Activated CD8-positive, alpha-beta memory T cell treated with anti-CD3 and anti-CD28 coated beads, Interleukin-2, amount 50 U/mL, for 24 hours (primary cell): ENCODE measurements at regions not wholly inside any gene's neighbourhood (a gene's known extent, or its start where the extent isn't known, plus 50 kb on each side); places are given as distances from the start of the nearest gene placed in this dataset.
"Not testable (repeated sequence)": the region's sequence is repeated elsewhere in the genome, so short reads cannot be mapped to it uniquely, and the experiment has no call there.

Experiments used
- DNase-seq: peaks from one replicate; pipeline ENCODE4 v3.0.0-alpha.2; 2020; ENCODE audit errors: extremely low read depth

DNA sequence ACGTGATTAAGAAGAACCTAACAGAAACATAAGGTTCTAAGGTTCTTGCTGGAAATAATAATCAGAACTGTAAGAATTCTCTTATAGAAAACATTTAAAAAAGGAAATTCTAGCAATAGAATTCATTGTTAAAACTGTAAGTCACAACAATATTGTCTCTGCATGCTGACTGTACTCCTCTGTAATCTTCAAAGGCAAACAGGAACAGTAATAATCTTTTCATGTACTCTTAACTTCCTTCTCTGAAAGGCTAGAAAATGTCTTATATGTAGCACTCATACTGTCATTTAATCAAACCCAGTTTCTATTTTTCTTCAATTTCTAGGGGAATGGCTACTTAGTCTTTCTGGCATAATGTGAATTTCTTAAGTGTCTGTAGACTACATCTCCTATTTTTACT lies 103.5 kb upstream of the AGAP9 start:
- not testable (repeated sequence) for DNase-seq

DNA sequence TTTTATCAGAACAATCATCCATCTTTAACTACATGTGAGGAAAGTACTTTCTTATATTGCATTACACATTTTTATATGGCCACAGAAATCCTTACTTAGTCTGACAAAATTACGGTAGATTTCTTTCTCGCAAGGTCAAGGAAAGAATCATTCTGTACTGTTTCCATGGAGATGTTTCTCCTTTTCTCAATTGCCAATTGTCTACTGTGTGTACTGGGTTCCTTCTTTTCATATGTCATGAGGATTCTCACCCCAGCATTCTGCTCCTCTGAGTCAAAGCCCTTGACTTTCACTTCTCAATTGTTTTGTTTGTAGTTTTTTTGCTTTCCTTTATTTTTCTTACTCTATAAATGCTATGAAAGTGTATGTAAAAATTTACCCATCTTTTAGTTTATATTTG lies 99.3 kb upstream of the AGAP9 start:
- not testable (repeated sequence) for DNase-seq

- not testable (repeated sequence) for DNase-seq
Measured at GRCh38 chr10:47619300-47620012, 96.0 kb upstream of the AGAP9 start.

- DNase-seq = not testable (repeated sequence)
Measured at GRCh38 chr10:47609311-47609710, 85.9 kb upstream of the AGAP9 start.

GRCh38 chr10:47605791-47606773 lies 82.6 kb upstream of the AGAP9 start:
- not testable (repeated sequence) for DNase-seq

DNA sequence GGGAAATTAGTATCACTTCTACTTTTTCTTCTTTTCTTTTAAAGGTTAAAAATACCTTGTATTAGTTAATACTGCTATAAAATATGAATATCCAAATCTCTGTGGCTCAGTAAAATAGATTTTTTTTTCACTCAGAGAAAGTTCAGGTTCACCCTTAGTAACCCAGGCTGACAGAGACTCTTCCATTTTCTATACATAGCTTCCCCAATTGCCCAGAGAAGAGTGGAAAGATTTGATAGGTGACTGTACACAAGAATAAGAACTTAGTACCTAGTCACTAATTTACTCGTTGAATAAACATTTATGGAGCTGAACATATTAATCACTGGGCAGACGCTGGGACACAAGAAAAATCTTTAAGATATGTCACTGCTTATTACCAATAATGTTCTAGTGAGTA lies 77.2 kb upstream of the AGAP9 start:
- not testable (repeated sequence) for DNase-seq

GRCh38 chr10:47600127-47600526 lies 76.7 kb upstream of the AGAP9 start:
- DNase-seq = not testable (repeated sequence)

- not testable (repeated sequence) for DNase-seq
Measured at GRCh38 chr10:47599657-47600056, 76.2 kb upstream of the AGAP9 start.

DNA sequence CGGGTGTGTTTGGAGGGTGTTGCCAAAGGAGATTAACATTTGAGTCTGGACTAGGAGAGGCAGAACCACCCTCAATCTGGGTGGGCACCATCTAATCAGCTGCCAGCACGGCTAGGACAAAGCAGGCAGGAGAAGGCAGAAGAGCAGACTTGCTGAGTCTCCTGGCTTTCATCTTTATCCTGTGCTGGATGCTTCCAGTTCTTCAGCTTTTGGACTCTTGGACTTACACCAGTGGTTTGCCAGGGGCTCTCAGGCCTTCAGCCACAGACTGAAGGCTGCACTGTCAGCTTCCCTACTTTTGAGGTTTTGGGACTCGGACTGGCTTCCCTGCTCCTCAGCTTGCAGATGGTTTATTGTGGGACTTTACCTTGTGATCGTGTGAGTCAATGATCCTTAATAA lies 70.4 kb upstream of the AGAP9 start:
- not testable (repeated sequence) for DNase-seq

- not testable (repeated sequence) for DNase-seq
Measured at GRCh38 chr10:47593129-47593528, 69.7 kb upstream of the AGAP9 start.

GRCh38 chr10:47590956-47591355 lies 67.5 kb upstream of the AGAP9 start:
- not testable (repeated sequence) for DNase-seq

DNA sequence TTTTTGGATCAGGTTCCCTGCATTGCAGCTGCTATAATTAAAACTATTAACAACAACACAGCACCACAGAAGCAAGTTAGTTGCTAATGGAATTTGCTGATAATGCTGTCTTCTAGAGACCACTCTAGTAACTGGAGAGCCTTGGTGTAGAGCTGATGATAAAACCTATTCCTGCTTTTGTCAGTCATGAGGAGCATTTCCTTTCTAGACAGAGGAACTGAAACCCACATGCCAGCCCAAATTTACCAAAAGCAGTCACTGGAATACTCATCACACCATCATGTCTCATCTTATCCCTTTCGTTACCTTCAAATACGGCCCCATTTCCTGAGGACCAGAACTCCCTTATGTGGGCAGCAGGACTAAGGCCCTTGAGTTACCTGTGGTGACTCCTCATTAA lies 67.1 kb upstream of the AGAP9 start:
- not testable (repeated sequence) for DNase-seq

DNA sequence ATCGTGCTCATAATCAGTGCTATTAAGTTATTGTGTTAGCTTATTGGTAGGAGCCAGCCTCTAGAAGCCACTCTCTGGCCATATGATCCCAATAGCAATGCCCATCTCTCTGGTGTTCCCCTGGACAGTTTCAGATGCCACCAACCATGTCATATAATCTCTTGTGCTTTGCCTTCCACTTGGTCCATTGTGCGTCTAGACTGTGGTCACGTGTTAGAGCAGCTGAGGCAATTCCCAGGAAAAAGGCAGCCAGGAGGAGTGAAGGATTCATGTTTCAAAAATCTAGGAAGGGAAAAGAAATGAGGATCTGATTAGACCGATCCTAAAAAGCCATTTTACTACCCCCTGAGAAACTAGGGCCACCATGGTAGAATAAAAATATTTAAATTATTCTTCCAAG lies 58.6 kb upstream of the AGAP9 start:
- DNase-seq = not testable (repeated sequence)

DNA sequence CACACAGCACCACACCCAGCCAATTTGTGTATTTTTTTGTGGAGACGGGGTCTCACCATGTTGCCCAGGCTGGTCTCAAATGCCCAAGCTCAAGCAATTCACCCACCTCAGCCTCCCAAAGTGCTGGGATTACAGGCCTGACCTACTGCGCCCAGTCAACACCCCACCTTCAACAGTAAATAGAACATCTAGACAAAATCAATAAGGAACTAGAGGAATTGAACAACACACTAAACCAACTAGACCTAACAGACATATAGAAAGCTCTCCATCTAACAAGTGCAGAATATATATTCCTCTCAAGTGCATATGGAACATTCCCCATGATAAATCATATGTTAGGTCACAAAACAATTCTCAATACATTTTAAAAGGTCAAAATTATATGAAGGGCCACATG lies 56.6 kb upstream of the AGAP9 start:
- not testable (repeated sequence) for DNase-seq

DNA sequence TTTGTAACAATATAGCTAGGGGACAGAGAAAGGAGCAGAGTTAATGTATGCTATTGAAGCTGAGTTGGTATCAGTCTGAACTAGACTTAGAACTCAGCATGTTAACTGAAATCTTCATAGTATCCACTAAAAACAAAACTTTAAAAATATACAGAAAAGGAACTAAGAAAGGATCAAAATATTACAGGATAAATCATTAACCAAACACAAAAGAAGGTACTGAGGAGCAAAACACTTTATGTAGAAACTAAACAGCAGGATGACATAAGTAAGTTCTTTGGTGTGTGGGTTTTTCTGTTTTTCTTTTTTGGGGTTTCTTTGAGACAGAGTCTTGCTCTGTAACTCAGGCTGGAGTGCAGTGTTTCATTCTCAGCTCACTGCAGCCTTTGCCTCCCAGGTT lies 55.1 kb upstream of the AGAP9 start:
- DNase-seq = not testable (repeated sequence)
